GM23338 (cell line): ENCODE measurements at regions not wholly inside any gene's neighbourhood (a gene's known extent, or its start where the extent isn't known, plus 50 kb on each side); places are given as distances from the start of the nearest gene placed in this dataset.

ENCODE experiments used
- ATAC-seq: fragments of 200-7000 bp; cut with Tn5 transposase; 3 replicates; pipeline ENCODE4 v1.9.1; 2020
- DNase-seq: peaks from one replicate; pipeline ENCODE4 v3.0.0-alpha.2; 2015; ENCODE audit warnings: low spot score
- H2AFZ ChIP-seq: fragments of 200-600 bp; sonication (generic); 2 replicates; pipeline ENCODE4 v1.8.0; 2016; ENCODE audit warnings: antibody characterized with exemption, mild to moderate bottlenecking, moderate library complexity
- H3F3A ChIP-seq: fragments of 200-600 bp; sonication (generic); replicated peaks from 2 replicates; pipeline ENCODE4 v1.8.0; 2017; ENCODE audit warnings: antibody characterized with exemption, mixed run types, low read depth
- H3K27ac ChIP-seq: fragments of 200-600 bp; sonication (generic); 2 replicates; pipeline ENCODE4 v1.6.1; 2016; ENCODE audit warnings: low read depth
- H3K27me3 ChIP-seq: fragments of 200-600 bp; sonication (generic); 2 replicates; pipeline ENCODE4 v1.8.0; 2016; ENCODE audit warnings: mild to moderate bottlenecking, mixed run types, moderate library complexity; ENCODE audit not compliant: insufficient read depth
- H3K36me3 ChIP-seq: fragments of 200-600 bp; sonication (generic); 2 replicates; pipeline ENCODE4 v1.8.0; 2016; ENCODE audit warnings: mild to moderate bottlenecking; ENCODE audit not compliant: insufficient read depth
- H3K4me1 ChIP-seq: fragments of 200-600 bp; sonication (generic); 2 replicates; pipeline ENCODE4 v1.8.0; 2016; ENCODE audit warnings: mild to moderate bottlenecking, moderate library complexity; ENCODE audit not compliant: insufficient read depth
- H3K4me2 ChIP-seq: fragments of 200-600 bp; sonication (generic); 2 replicates; pipeline ENCODE4 v1.7.1; 2017; ENCODE audit warnings: mixed run types
- H3K4me3 ChIP-seq: fragments of 200-600 bp; sonication (generic); 2 replicates; pipeline ENCODE4 v1.6.1; 2016; ENCODE audit warnings: mixed run types
- H3K79me2 ChIP-seq: fragments of 200-600 bp; sonication (generic); replicated peaks from 2 replicates; pipeline ENCODE4 v1.8.0; 2017; ENCODE audit warnings: mild to moderate bottlenecking; ENCODE audit not compliant: insufficient read depth
- H3K9me2 ChIP-seq: fragments of 200-600 bp; sonication (generic); 2 replicates; pipeline ENCODE4 v1.8.0; 2017; ENCODE audit not compliant: insufficient read depth
- H4K20me1 ChIP-seq: fragments of 200-600 bp; sonication (generic); replicated peaks from 2 replicates; pipeline ENCODE4 v1.8.0; 2017; ENCODE audit warnings: mild to moderate bottlenecking; ENCODE audit not compliant: insufficient read depth
- H3K27ac Mint-ChIP-seq: 2 replicates; pipeline ENCODE4 v1.8.0; 2020; ENCODE audit warnings: inconsistent platforms, mild to moderate bottlenecking, moderate library complexity, mixed read lengths
- H3K27me3 Mint-ChIP-seq: 3 replicates; pipeline ENCODE4 v1.8.0; 2022; ENCODE audit warnings: low read depth, mild to moderate bottlenecking, moderate library complexity, mixed read lengths, inconsistent platforms; ENCODE audit not compliant: insufficient read depth, poor library complexity
- H3K36me3 Mint-ChIP-seq: 3 replicates; pipeline ENCODE4 v1.8.0; 2021; ENCODE audit warnings: low read depth, mild to moderate bottlenecking, inconsistent platforms, moderate library complexity, mixed read lengths
- H3K4me1 Mint-ChIP-seq: 3 replicates; pipeline ENCODE4 v1.8.0; 2020; ENCODE audit warnings: mild to moderate bottlenecking, inconsistent platforms, mixed read lengths
- H3K4me3 Mint-ChIP-seq: 3 replicates; pipeline ENCODE4 v1.8.0; 2021; ENCODE audit warnings: moderate library complexity, mild to moderate bottlenecking, inconsistent platforms, mixed read lengths
- H3K9me3 Mint-ChIP-seq: 3 replicates; pipeline ENCODE4 v1.8.0; 2020; ENCODE audit warnings: moderate library complexity, mild to moderate bottlenecking, inconsistent platforms, mixed read lengths
- CREB1 ChIP-seq: fragments of 250-450 bp; sonication (Bioruptor Pico); IDR thresholded peaks from 2 replicates; pipeline ENCODE4 v1.5.0; 2020; ENCODE audit warnings: low read depth, mild to moderate bottlenecking, moderate library complexity
- EZH2phosphoT487 ChIP-seq: fragments of 200-600 bp; sonication (generic); IDR thresholded peaks from one replicate; pipeline ENCODE4 v1.8.1; 2018; ENCODE audit warnings: antibody characterized with exemption; ENCODE audit not compliant: unreplicated experiment
- JUNB ChIP-seq: IDR thresholded peaks from one replicate; pipeline ENCODE4 v1.6.1; 2016; ENCODE audit warnings: antibody characterized with exemption; ENCODE audit not compliant: unreplicated experiment
- NANOG ChIP-seq: IDR thresholded peaks from 2 replicates; pipeline ENCODE4 v1.6.1; 2016; ENCODE audit warnings: antibody characterized with exemption, borderline replicate concordance
- POLR2AphosphoS5 ChIP-seq: IDR thresholded peaks from 2 replicates; pipeline ENCODE4 v1.6.1; 2016; ENCODE audit warnings: antibody characterized with exemption, low read depth
- ZNF114 ChIP-seq: fragments of 250-450 bp; sonication (Bioruptor Pico); IDR thresholded peaks from 2 replicates; pipeline ENCODE4 v1.5.0; 2020; ENCODE audit warnings: mild to moderate bottlenecking, moderate library complexity
- ZNF331 ChIP-seq: fragments of 250-450 bp; sonication (Bioruptor Pico); IDR thresholded peaks from 2 replicates; pipeline ENCODE4 v1.5.0; 2020; ENCODE audit warnings: low read depth, mild to moderate bottlenecking, moderate library complexity
- ZNF462 ChIP-seq: fragments of 250-450 bp; sonication (Bioruptor Pico); IDR thresholded peaks from 2 replicates; pipeline ENCODE4 v1.5.0; 2020; ENCODE audit warnings: mild to moderate bottlenecking, moderate library complexity
- TF ChIP-seq, protein P1 (sequence below): IDR thresholded peaks from one replicate; pipeline ENCODE4 v1.6.1; 2018; ENCODE audit warnings: antibody characterized with exemption; ENCODE audit not compliant: unreplicated experiment
- TF ChIP-seq, protein P2 (sequence below): IDR thresholded peaks from 2 replicates; pipeline ENCODE4 v1.6.1; 2016; ENCODE audit warnings: antibody characterized with exemption

- Histone ChIP-seq H3K4me1 (no peaks in the 10 kb centered on the region), H3K4me2 (no peak overlapping the region), H3K9me2 (no peaks in the 10 kb centered on the region), H3F3A (no peaks in the 10 kb centered on the region), H3K27me3 (no peaks in the 10 kb centered on the region), H3K79me2 (no peaks in the 10 kb centered on the region), H3K4me3 (no peak overlapping the region), H3K27ac (no peak overlapping the region), H3K36me3 (no peaks in the 10 kb centered on the region), H2AFZ (no peak overlapping the region), H4K20me1 (no peaks in the 10 kb centered on the region)
- H3K4me3 Mint-ChIP-seq = no peak overlapping the region
- H3K4me1 Mint-ChIP-seq = no peaks in the 10 kb centered on the region
- ATAC-seq (no peak), DNase-seq (no peak)
- no peaks in the 10 kb centered on the region for H3K36me3 Mint-ChIP-seq
- no peak overlapping the region for H3K27ac Mint-ChIP-seq
- no peaks in the 10 kb centered on the region for H3K27me3 Mint-ChIP-seq
- peaks cover 5% of the 10 kb centered on the region; the same call in 2 of the 3 replicates for H3K9me3 Mint-ChIP-seq
- TF ChIP-seq NANOG (no peak), EZH2phosphoT487 (no peak), POLR2AphosphoS5 (no peak), CREB1 (no peak), ZNF114 (CRISPR knock-in tag) (no peak), JUNB (no peak), ZNF462 (CRISPR knock-in tag) (no peak), ZNF331 (CRISPR knock-in tag) (no peak)
- TF ChIP-seq, protein P1, sequence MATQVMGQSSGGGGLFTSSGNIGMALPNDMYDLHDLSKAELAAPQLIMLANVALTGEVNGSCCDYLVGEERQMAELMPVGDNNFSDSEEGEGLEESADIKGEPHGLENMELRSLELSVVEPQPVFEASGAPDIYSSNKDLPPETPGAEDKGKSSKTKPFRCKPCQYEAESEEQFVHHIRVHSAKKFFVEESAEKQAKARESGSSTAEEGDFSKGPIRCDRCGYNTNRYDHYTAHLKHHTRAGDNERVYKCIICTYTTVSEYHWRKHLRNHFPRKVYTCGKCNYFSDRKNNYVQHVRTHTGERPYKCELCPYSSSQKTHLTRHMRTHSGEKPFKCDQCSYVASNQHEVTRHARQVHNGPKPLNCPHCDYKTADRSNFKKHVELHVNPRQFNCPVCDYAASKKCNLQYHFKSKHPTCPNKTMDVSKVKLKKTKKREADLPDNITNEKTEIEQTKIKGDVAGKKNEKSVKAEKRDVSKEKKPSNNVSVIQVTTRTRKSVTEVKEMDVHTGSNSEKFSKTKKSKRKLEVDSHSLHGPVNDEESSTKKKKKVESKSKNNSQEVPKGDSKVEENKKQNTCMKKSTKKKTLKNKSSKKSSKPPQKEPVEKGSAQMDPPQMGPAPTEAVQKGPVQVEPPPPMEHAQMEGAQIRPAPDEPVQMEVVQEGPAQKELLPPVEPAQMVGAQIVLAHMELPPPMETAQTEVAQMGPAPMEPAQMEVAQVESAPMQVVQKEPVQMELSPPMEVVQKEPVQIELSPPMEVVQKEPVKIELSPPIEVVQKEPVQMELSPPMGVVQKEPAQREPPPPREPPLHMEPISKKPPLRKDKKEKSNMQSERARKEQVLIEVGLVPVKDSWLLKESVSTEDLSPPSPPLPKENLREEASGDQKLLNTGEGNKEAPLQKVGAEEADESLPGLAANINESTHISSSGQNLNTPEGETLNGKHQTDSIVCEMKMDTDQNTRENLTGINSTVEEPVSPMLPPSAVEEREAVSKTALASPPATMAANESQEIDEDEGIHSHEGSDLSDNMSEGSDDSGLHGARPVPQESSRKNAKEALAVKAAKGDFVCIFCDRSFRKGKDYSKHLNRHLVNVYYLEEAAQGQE = no peak
- TF ChIP-seq, protein P2, sequence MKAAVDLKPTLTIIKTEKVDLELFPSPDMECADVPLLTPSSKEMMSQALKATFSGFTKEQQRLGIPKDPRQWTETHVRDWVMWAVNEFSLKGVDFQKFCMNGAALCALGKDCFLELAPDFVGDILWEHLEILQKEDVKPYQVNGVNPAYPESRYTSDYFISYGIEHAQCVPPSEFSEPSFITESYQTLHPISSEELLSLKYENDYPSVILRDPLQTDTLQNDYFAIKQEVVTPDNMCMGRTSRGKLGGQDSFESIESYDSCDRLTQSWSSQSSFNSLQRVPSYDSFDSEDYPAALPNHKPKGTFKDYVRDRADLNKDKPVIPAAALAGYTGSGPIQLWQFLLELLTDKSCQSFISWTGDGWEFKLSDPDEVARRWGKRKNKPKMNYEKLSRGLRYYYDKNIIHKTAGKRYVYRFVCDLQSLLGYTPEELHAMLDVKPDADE = no peak
These were observed 120.6 kb upstream of the NRP1 start for GRCh38 chr10:33455029-33455428.
